Activated T-helper 1 cell treated with anti-CD3 and anti-CD28 coated beads, Interleukin-2, amount 50 U/mL, for 16 hours (primary cell): ENCODE measurements at regions not wholly inside any gene's neighbourhood (a gene's known extent, or its start where the extent isn't known, plus 50 kb on each side); places are given as distances from the start of the nearest gene placed in this dataset.

Source experiments
- DNase-seq, 2 donors: peaks; one replicate each; pipeline ENCODE4 v3.0.0-alpha.2; 2020; ENCODE audit warnings: low read depth in 1 of 2, low spot score in 1 of 2

GRCh38 chr13:103810026-103810425 lies 743.8 kb upstream of the SLC10A2 start:
- DNase-seq = no peak

- DNase-seq = no peak
Observed at GRCh38 chr13:103805771-103806170, 739.6 kb upstream of the SLC10A2 start.

GRCh38 chr13:103803349-103803748 lies 737.1 kb upstream of the SLC10A2 start:
- DNase-seq = no peak

- DNase-seq = no peak
Observed at GRCh38 chr13:103799028-103799427, 732.8 kb upstream of the SLC10A2 start.

GRCh38 chr13:103795892-103796478 lies 729.8 kb upstream of the SLC10A2 start:
- no peak for DNase-seq

- no peak for DNase-seq
Observed at GRCh38 chr13:103794526-103794925, 728.3 kb upstream of the SLC10A2 start.

GRCh38 chr13:103788061-103788652 lies 721.9 kb upstream of the SLC10A2 start:
- DNase-seq = no peak

- no peak for DNase-seq
Observed at GRCh38 chr13:103772576-103772975, 706.4 kb upstream of the SLC10A2 start.

GRCh38 chr13:103762523-103762922 lies 696.3 kb upstream of the SLC10A2 start:
- no peak for DNase-seq

- DNase-seq = no peak
Observed at GRCh38 chr13:103759361-103759760, 693.1 kb upstream of the SLC10A2 start.

- DNase-seq = no peak
Observed at GRCh38 chr13:103758222-103758621, 692.0 kb upstream of the SLC10A2 start.

- no peak for DNase-seq
Observed at GRCh38 chr13:103757361-103757760, 691.1 kb upstream of the SLC10A2 start.

GRCh38 chr13:103754783-103755182 lies 688.6 kb upstream of the SLC10A2 start:
- DNase-seq = no peak

- no peak for DNase-seq
Observed at GRCh38 chr13:103734837-103735236, 668.6 kb upstream of the SLC10A2 start.

- no peak for DNase-seq
Observed at GRCh38 chr13:103731959-103732358, 665.7 kb upstream of the SLC10A2 start.

- no peak for DNase-seq
Observed at GRCh38 chr13:103730407-103730806, 664.2 kb upstream of the SLC10A2 start.

- no peak for DNase-seq
Observed at GRCh38 chr13:103726808-103727207, 660.6 kb upstream of the SLC10A2 start.

GRCh38 chr13:103716718-103717117 lies 650.5 kb upstream of the SLC10A2 start:
- no peak for DNase-seq

- no peak for DNase-seq
Observed at GRCh38 chr13:103715335-103715734, 649.1 kb upstream of the SLC10A2 start.

- DNase-seq = no peak
Observed at GRCh38 chr13:103703246-103703645, 637.0 kb upstream of the SLC10A2 start.

- DNase-seq = no peak
Observed at GRCh38 chr13:103698000-103698399, 631.8 kb upstream of the SLC10A2 start.

- no peak for DNase-seq
Observed at GRCh38 chr13:103695320-103695719, 629.1 kb upstream of the SLC10A2 start.

GRCh38 chr13:103694471-103694870 lies 628.3 kb upstream of the SLC10A2 start:
- no peak for DNase-seq
